B cell (primary cell): ENCODE measurements at regions not wholly inside any gene's neighbourhood (a gene's known extent, or its start where the extent isn't known, plus 50 kb on each side); places are given as distances from the start of the nearest gene placed in this dataset.

Source experiments
- EZH2 ChIP-seq: IDR thresholded peaks from 2 replicates; pipeline ENCODE4 v1.6.1; 2012; ENCODE audit warnings: borderline replicate concordance, low read depth, mild to moderate bottlenecking, moderate library complexity, low read length; ENCODE audit not compliant: insufficient read depth, poor library complexity, severe bottlenecking
- TF ChIP-seq, protein P1 (sequence below): fragments of 200-600 bp; IDR thresholded peaks from one replicate; pipeline ENCODE4 v1.8.0; 2022; ENCODE audit warnings: antibody characterized with exemption, mild to moderate bottlenecking

DNA sequence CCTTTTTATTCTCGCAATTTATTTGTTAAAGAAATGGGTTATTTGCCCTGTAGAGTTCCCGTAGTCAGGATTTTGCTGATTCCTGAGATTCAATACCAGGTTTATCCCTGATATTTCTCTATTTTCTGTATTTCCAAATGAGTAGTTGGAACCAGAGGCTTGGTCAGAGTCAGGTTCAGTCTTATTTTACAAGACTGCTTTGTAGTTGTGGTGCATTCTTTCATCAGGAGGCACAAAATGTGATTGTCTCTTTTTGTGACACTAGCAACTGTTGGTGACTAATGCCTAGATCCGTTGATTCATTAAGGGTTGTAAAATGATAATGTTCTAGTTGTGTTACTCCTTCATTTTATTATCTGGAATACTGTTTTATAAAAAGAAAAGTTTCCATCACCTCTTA lies 95.5 kb upstream of the TPTE start:
- TF ChIP-seq, protein P1, sequence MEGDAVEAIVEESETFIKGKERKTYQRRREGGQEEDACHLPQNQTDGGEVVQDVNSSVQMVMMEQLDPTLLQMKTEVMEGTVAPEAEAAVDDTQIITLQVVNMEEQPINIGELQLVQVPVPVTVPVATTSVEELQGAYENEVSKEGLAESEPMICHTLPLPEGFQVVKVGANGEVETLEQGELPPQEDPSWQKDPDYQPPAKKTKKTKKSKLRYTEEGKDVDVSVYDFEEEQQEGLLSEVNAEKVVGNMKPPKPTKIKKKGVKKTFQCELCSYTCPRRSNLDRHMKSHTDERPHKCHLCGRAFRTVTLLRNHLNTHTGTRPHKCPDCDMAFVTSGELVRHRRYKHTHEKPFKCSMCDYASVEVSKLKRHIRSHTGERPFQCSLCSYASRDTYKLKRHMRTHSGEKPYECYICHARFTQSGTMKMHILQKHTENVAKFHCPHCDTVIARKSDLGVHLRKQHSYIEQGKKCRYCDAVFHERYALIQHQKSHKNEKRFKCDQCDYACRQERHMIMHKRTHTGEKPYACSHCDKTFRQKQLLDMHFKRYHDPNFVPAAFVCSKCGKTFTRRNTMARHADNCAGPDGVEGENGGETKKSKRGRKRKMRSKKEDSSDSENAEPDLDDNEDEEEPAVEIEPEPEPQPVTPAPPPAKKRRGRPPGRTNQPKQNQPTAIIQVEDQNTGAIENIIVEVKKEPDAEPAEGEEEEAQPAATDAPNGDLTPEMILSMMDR, result no peak
- TF ChIP-seq EZH2, result no peak
